Adrenal gland (tissue), 9 donors: ENCODE measurements at regions not wholly inside any gene's neighbourhood (a gene's known extent, or its start where the extent isn't known, plus 50 kb on each side); places are given as distances from the start of the nearest gene placed in this dataset.

Experiments
- DNase-seq, 7 donors: peaks; one replicate each; pipeline ENCODE4 v3.0.0-alpha.2; 2019 to 2020
- H3K27ac ChIP-seq, 5 donors: fragments of 200-600 bp; sonication (generic) in 4 of 5; 1 replicate in 3 of 5; 2 replicates in 2 of 5; pipeline versions ENCODE4 v1.5.1 to v1.8.0; 2016 to 2020; ENCODE audit warnings: mild to moderate bottlenecking in 1 of 5
- H3K27me3 ChIP-seq: fragments of 200-600 bp; 2 replicates; pipeline ENCODE4 v1.8.0; 2021
- H3K36me3 ChIP-seq, 2 donors: fragments of 200-600 bp; replicated peaks in 1 of 2; 1 replicate in 1 of 2; 2 replicates in 1 of 2; pipeline versions ENCODE4 v1.5.1 to v1.8.0; 2018 to 2022
- H3K4me1 ChIP-seq, 2 donors: fragments of 200-600 bp; replicated peaks in 1 of 2; 1 replicate in 1 of 2; 2 replicates in 1 of 2; pipeline versions ENCODE4 v1.5.1 to v1.8.0; 2018 to 2021
- H3K4me3 ChIP-seq, 4 donors: fragments of 200-600 bp; sonication (generic) in 3 of 4; one replicate each; pipeline ENCODE4 v1.5.1; 2016 to 2018
- H3K9me3 ChIP-seq, 3 donors: fragments of 200-600 bp; sonication (generic) in 1 of 3; replicated peaks in 1 of 3; 1 replicate in 2 of 3; 2 replicates in 1 of 3; pipeline versions ENCODE4 v1.5.1 to v1.8.0; 2016 to 2021
- CTCF ChIP-seq, 6 experiments: fragments of 450-650 bp in 4 of 6; fragments of 200-600 bp in 2 of 6; sonication (generic) in 1 of 6; IDR thresholded peaks; 1 replicate in 5 of 6; 2 replicates in 1 of 6; pipeline versions ENCODE4 v1.5.1 to v1.8.0; 2016 to 2021; ENCODE audit warnings: antibody characterized with exemption in 6 of 6, mild to moderate bottlenecking in 2 of 6, moderate library complexity in 1 of 6
- POLR2A ChIP-seq, 2 donors: fragments of 450-650 bp; IDR thresholded peaks; one replicate each; pipeline ENCODE4 v1.6.1; 2017; ENCODE audit warnings: antibody characterized with exemption in 2 of 2, mild to moderate bottlenecking in 2 of 2, moderate library complexity in 1 of 2
- WGBS, 4 donors: extraction: QIAGEN DNeasy Blood & Tissue Kit in 2 of 4; methylation state at CpG; one replicate each; pipeline versions ENCODE4 v1.1.5 to v1.1.7; 2013 to 2017; 5-methylcytosine and 5-hydroxymethylcytosine counted together
- intact Hi-C, 2 donors: fragments of 100-400 bp; cut with DNase I; formaldehyde crosslinking; loops; one replicate each; pipeline versions ENCODE4 v1.14.1 to v1.15.0; 2022 to 2023
- donor health status: healthy with polysubstance abuse.
- donor health status: Bipolar disorder and iron deficiency.
- donor health status: DM: yes; HTN: yes; CAD: no.
- donor health status: DM: no; HTN: no; CAD: no.
- donor health status: DM: no; HTN: no; CAD: no.

- Histone ChIP-seq H3K27me3 (no peaks in the 10 kb centered on the region), H3K36me3 (no peaks in the 10 kb centered on the region), H3K9me3 (no peaks in the 10 kb centered on the region), H3K4me1 (no peaks in the 10 kb centered on the region), H3K27ac (no peak overlapping the region), H3K4me3 (no peak overlapping the region)
- TF ChIP-seq POLR2A (IDR thresholded peaks at IDR 0.05) = no peak
- TF ChIP-seq CTCF (IDR thresholded peaks at IDR 0.05) = no peak
- intact Hi-C loops = no loop called here
- 60 to 72% (median 63%) methylated on average over 3 of the region's 3 CpGs for WGBS, 4 donors
- DNase-seq = no peak
These were observed 153.1 kb downstream of the LACC1 start for GRCh38 chr13:44032802-44033201.

GRCh38 chr13:44035400-44035799, 155.7 kb downstream of the LACC1 start:
- no peak overlapping the region for H3K27ac ChIP-seq
- 90 to 100% (median 93%) methylated on average over 1 of the region's 1 CpG for WGBS, 4 donors

GRCh38 chr13:44040070-44040817, 160.5 kb downstream of the LACC1 start:
- H3K36me3 ChIP-seq = no peaks in the 10 kb centered on the region
- no peak for DNase-seq
- no peak overlapping the region for H3K4me3 ChIP-seq
- intact Hi-C loops = no loop called here
- H3K27me3 ChIP-seq = no peaks in the 10 kb centered on the region
- H3K4me1 ChIP-seq = no peaks in the 10 kb centered on the region
- no peak for TF ChIP-seq CTCF (IDR thresholded peaks at IDR 0.05)
- no peak for TF ChIP-seq POLR2A (IDR thresholded peaks at IDR 0.05)
- no peak overlapping the region for H3K27ac ChIP-seq
- WGBS, 4 donors = 84 to 96% (median 89%) methylated on average over 1 of the region's 1 CpG
- H3K9me3 ChIP-seq = no peaks in the 10 kb centered on the region

More at GRCh38 chr13:44035400-44035799, 155.7 kb downstream of the LACC1 start:
- H3K4me3 ChIP-seq = no peak overlapping the region
- intact Hi-C loops = no loop called here
- no peaks in the 10 kb centered on the region for H3K36me3 ChIP-seq
- no peaks in the 10 kb centered on the region for H3K4me1 ChIP-seq
- TF ChIP-seq POLR2A (IDR thresholded peaks at IDR 0.05) (no peak), CTCF (IDR thresholded peaks at IDR 0.05) (no peak)
- DNase-seq = no peak
- H3K9me3 ChIP-seq = no peaks in the 10 kb centered on the region
- H3K27me3 ChIP-seq = no peaks in the 10 kb centered on the region

GRCh38 chr13:44040818-44041100, 161.1 kb downstream of the LACC1 start:
- DNase-seq = no peak
- H3K27ac ChIP-seq = no peak overlapping the region
- TF ChIP-seq CTCF (IDR thresholded peaks at IDR 0.05) (no peak), POLR2A (IDR thresholded peaks at IDR 0.05) (no peak)
- H3K4me1 ChIP-seq = no peaks in the 10 kb centered on the region
- no peaks in the 10 kb centered on the region for H3K9me3 ChIP-seq
- no peak overlapping the region for H3K4me3 ChIP-seq
- intact Hi-C loops = no loop called here
- H3K27me3 ChIP-seq = no peaks in the 10 kb centered on the region
- no peaks in the 10 kb centered on the region for H3K36me3 ChIP-seq
